ENCODE measurements at regions not wholly inside any gene's neighbourhood (a gene's known extent, or its start where the extent isn't known, plus 50 kb on each side); places are given as distances from the start of the nearest gene placed in this dataset.

- no peak overlapping the region for H3K4me3 Mint-ChIP-seq (ENCODE audit: unreplicated experiment)
- no peaks in the 10 kb centered on the region for H3K27me3 Mint-ChIP-seq (ENCODE audit: unreplicated experiment)
- no peak overlapping the region for H3K27ac Mint-ChIP-seq (ENCODE audit: unreplicated experiment)
- no peak for DNase-seq (ENCODE audit: low spot score)
- H3K36me3 Mint-ChIP-seq (ENCODE audit: low read depth, unreplicated experiment) = no peaks in the 10 kb centered on the region
- TF ChIP-seq, protein P1, sequence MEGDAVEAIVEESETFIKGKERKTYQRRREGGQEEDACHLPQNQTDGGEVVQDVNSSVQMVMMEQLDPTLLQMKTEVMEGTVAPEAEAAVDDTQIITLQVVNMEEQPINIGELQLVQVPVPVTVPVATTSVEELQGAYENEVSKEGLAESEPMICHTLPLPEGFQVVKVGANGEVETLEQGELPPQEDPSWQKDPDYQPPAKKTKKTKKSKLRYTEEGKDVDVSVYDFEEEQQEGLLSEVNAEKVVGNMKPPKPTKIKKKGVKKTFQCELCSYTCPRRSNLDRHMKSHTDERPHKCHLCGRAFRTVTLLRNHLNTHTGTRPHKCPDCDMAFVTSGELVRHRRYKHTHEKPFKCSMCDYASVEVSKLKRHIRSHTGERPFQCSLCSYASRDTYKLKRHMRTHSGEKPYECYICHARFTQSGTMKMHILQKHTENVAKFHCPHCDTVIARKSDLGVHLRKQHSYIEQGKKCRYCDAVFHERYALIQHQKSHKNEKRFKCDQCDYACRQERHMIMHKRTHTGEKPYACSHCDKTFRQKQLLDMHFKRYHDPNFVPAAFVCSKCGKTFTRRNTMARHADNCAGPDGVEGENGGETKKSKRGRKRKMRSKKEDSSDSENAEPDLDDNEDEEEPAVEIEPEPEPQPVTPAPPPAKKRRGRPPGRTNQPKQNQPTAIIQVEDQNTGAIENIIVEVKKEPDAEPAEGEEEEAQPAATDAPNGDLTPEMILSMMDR (IDR thresholded peaks at IDR 0.05; ENCODE audit: unreplicated experiment) = no peak
- peaks cover 7% of the 10 kb centered on the region for H3K4me1 Mint-ChIP-seq (ENCODE audit: unreplicated experiment)
- no peaks in the 10 kb centered on the region for H3K9me3 Mint-ChIP-seq (ENCODE audit: unreplicated experiment)
These were observed 435.9 kb upstream of the MPDZ start for GRCh38 chr9:13715430-13715829.

- no peak overlapping the region for H3K4me3 Mint-ChIP-seq (ENCODE audit: unreplicated experiment)
- H3K4me1 Mint-ChIP-seq (ENCODE audit: unreplicated experiment) = peaks cover 10% of the 10 kb centered on the region
- DNase-seq (ENCODE audit: low spot score) = no peak
- H3K9me3 Mint-ChIP-seq (ENCODE audit: unreplicated experiment) = no peaks in the 10 kb centered on the region
- no peaks in the 10 kb centered on the region for H3K27me3 Mint-ChIP-seq (ENCODE audit: unreplicated experiment)
- H3K36me3 Mint-ChIP-seq (ENCODE audit: low read depth, unreplicated experiment) = no peaks in the 10 kb centered on the region
- TF ChIP-seq, protein P1 (IDR thresholded peaks at IDR 0.05; ENCODE audit: unreplicated experiment) = no peak
- no peak overlapping the region for H3K27ac Mint-ChIP-seq (ENCODE audit: unreplicated experiment)
These were observed 428.4 kb upstream of the MPDZ start for GRCh38 chr9:13707612-13708576.

DNA sequence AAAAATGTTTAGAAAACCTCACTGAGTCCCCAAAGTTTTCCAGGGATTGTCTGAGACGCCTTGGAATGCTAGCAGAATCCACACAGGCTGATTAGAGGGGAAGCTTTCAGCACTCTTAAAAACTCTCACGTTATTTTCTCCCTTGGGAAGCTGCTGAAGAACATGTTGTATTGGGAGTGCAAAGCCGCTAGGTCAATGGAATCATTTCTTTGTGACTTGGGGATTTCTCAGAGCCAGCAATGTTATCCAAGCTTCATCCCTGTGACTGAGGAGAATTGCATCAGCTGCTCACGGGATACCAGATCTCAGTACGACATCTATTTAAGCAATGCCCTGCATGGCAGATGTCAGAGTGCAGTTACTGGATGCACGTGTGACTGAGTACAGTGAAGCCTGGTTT is 426.4 kb upstream of the MPDZ start:
- TF ChIP-seq, protein P1 (IDR thresholded peaks at IDR 0.05; ENCODE audit: unreplicated experiment) = no peak
- peak overlapping the region; percentile 16 for H3K27ac Mint-ChIP-seq (ENCODE audit: unreplicated experiment)
- H3K4me1 Mint-ChIP-seq (ENCODE audit: unreplicated experiment) = peaks cover 10% of the 10 kb centered on the region
- H3K9me3 Mint-ChIP-seq (ENCODE audit: unreplicated experiment) = no peaks in the 10 kb centered on the region
- H3K4me3 Mint-ChIP-seq (ENCODE audit: unreplicated experiment) = no peak overlapping the region
- H3K27me3 Mint-ChIP-seq (ENCODE audit: unreplicated experiment) = no peaks in the 10 kb centered on the region
- no peak for DNase-seq (ENCODE audit: low spot score)
- no peaks in the 10 kb centered on the region for H3K36me3 Mint-ChIP-seq (ENCODE audit: low read depth, unreplicated experiment)

GRCh38 chr9:13705373-13705772 is 425.9 kb upstream of the MPDZ start:
- Mint-ChIP-seq H3K9me3 (ENCODE audit: unreplicated experiment) (no peaks in the 10 kb centered on the region), H3K27ac (ENCODE audit: unreplicated experiment) (peak overlapping the region; percentile 7), H3K36me3 (ENCODE audit: low read depth, unreplicated experiment) (no peaks in the 10 kb centered on the region), H3K27me3 (ENCODE audit: unreplicated experiment) (no peaks in the 10 kb centered on the region), H3K4me3 (ENCODE audit: unreplicated experiment) (no peak overlapping the region), H3K4me1 (ENCODE audit: unreplicated experiment) (peaks cover 10% of the 10 kb centered on the region)
- DNase-seq (ENCODE audit: low spot score) = no peak
- TF ChIP-seq, protein P1 (IDR thresholded peaks at IDR 0.05; ENCODE audit: unreplicated experiment) = no peak

DNA sequence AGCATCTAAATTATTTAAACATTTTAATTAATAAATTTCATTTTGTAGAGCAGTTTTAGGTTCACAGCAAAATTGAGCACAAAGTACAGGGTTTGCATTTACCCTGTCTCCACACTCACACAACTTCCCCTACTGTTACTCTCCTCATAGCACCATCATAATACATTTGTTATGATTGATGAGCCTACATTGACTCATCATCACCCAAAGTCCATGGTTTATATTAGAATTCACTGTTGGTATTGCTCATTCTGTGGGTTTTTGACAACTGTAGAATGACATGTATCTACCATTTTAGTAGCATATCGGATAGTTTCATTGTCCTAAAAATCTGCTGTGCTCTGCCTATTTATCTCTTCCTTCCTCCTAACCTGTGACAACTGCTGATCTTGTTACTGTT is 411.1 kb upstream of the MPDZ start:
- TF ChIP-seq, protein P1 (IDR thresholded peaks at IDR 0.05; ENCODE audit: unreplicated experiment) = no peak
- peaks cover 4% of the 10 kb centered on the region for H3K36me3 Mint-ChIP-seq (ENCODE audit: low read depth, unreplicated experiment)
- no peaks in the 10 kb centered on the region for H3K27me3 Mint-ChIP-seq (ENCODE audit: unreplicated experiment)
- H3K4me3 Mint-ChIP-seq (ENCODE audit: unreplicated experiment) = no peak overlapping the region
- no peak overlapping the region for H3K27ac Mint-ChIP-seq (ENCODE audit: unreplicated experiment)
- peaks cover 15% of the 10 kb centered on the region for H3K4me1 Mint-ChIP-seq (ENCODE audit: unreplicated experiment)
- H3K9me3 Mint-ChIP-seq (ENCODE audit: unreplicated experiment) = no peaks in the 10 kb centered on the region
- no peak for DNase-seq (ENCODE audit: low spot score)

All from endothelial cell (in vitro differentiated cells).